IMR-90 (cell line): ENCODE measurements at regions not wholly inside any gene's neighbourhood (a gene's known extent, or its start where the extent isn't known, plus 50 kb on each side); places are given as distances from the start of the nearest gene placed in this dataset.

ENCODE experiments used
- ATAC-seq: fragments of 200-7000 bp; cut with Tn5 transposase; 2 replicates; pipeline ENCODE4 v1.9.1; 2020; ENCODE audit warnings: low read depth, mild to moderate bottlenecking, moderate library complexity
- BruUV-seq: library from RNA; stranded (reverse); fragments of 400-500 nt; replicated peaks from 2 replicates; lab custom pipeline; 2021; lab: Mats Ljungman, UMichigan
- CTCF ChIA-PET: fragments of 300-600 bp; formaldehyde crosslinking; extraction: SDS; loops from one replicate; lab custom pipeline; 2021; ENCODE audit warnings: antibody characterized with exemption; lab: Yijun Ruan, JAX
- POLR2A ChIA-PET: fragments of 300-600 bp; sonication (Branson Sonifier 250); formaldehyde crosslinking; loops from one replicate; lab custom pipeline; 2022; ENCODE audit warnings: antibody characterized with exemption; ENCODE audit not compliant: unreplicated experiment; lab: Charles Lee
- DNase-seq: peaks from one replicate; pipeline ENCODE4 v3.0.0; 2013
- H2AFZ ChIP-seq: replicated peaks from 2 replicates; pipeline ENCODE3; 2013; ENCODE audit warnings: low read length, mild to moderate bottlenecking; ENCODE audit not compliant: poor library complexity
- H2AK5ac ChIP-seq: 2 replicates; pipeline ENCODE4 v1.6.1; 2013; ENCODE audit warnings: low read depth, low read length, inconsistent platforms
- H2AK9ac ChIP-seq: replicated peaks from 2 replicates; pipeline ENCODE3; 2013; ENCODE audit warnings: mild to moderate bottlenecking, low read depth, low read length, moderate library complexity; ENCODE audit not compliant: poor library complexity
- H2BK120ac ChIP-seq: 2 replicates; pipeline ENCODE4 v1.6.1; 2013; ENCODE audit warnings: low read depth, low read length, inconsistent platforms
- H2BK15ac ChIP-seq: 3 replicates; pipeline ENCODE4 v1.6.1; 2013; ENCODE audit warnings: low read depth, low read length, inconsistent platforms
- H2BK20ac ChIP-seq: 2 replicates; pipeline ENCODE4 v1.6.1; 2013; ENCODE audit warnings: low read depth, mild to moderate bottlenecking, inconsistent platforms, low read length, moderate library complexity
- H2BK5ac ChIP-seq: 2 replicates; pipeline ENCODE4 v1.6.1; 2013; ENCODE audit warnings: mild to moderate bottlenecking, low read depth, low read length, inconsistent platforms; ENCODE audit not compliant: poor library complexity, severe bottlenecking
- H3K14ac ChIP-seq: replicated peaks from 2 replicates; pipeline ENCODE4 v1.6.1; 2013; ENCODE audit warnings: low read depth, low read length, inconsistent platforms
- H3K18ac ChIP-seq: 2 replicates; pipeline ENCODE4 v1.6.1; 2013; ENCODE audit warnings: low read depth, low read length, control low read depth
- H3K23ac ChIP-seq: 2 replicates; pipeline ENCODE4 v1.6.1; 2013; ENCODE audit warnings: low read depth, low read length, inconsistent platforms
- H3K27ac ChIP-seq: 2 replicates; pipeline ENCODE4 v1.5.1; 2013; ENCODE audit warnings: mild to moderate bottlenecking, control low read depth, low read length; ENCODE audit not compliant: insufficient read depth
- H3K27me3 ChIP-seq: 2 replicates; pipeline ENCODE4 v1.6.1; 2013; ENCODE audit warnings: low read length; ENCODE audit not compliant: control insufficient read depth, insufficient read depth
- H3K36me3 ChIP-seq: 2 replicates; pipeline ENCODE4 v1.6.1; 2013; ENCODE audit warnings: low read length, mixed read lengths; ENCODE audit not compliant: control insufficient read depth, insufficient read depth
- H3K4ac ChIP-seq: 2 replicates; pipeline ENCODE4 v1.6.1; 2013; ENCODE audit warnings: low read depth, low read length, inconsistent platforms
- H3K4me1 ChIP-seq: 2 replicates; pipeline ENCODE4 v1.6.1; 2013; ENCODE audit warnings: low read length, mixed read lengths; ENCODE audit not compliant: control insufficient read depth, insufficient read depth
- H3K4me2 ChIP-seq: 2 replicates; pipeline ENCODE4 v1.6.1; 2013; ENCODE audit warnings: low read depth, mild to moderate bottlenecking, control low read depth, low read length, moderate library complexity
- H3K4me3 ChIP-seq: 2 replicates; pipeline ENCODE4 v1.5.1; 2013; ENCODE audit warnings: low read depth, mild to moderate bottlenecking, control low read depth, low read length, moderate library complexity; ENCODE audit not compliant: insufficient read depth
- H3K56ac ChIP-seq: 2 replicates; pipeline ENCODE4 v1.6.1; 2013; ENCODE audit warnings: low read length, inconsistent platforms; ENCODE audit not compliant: insufficient read depth; ENCODE audit errors: extremely low read depth
- H3K79me1 ChIP-seq, 2 experiments: 2 replicates each; pipeline ENCODE4 v1.6.1; 2013; ENCODE audit warnings: low read length in 2 of 2, inconsistent platforms in 1 of 2, low read depth in 1 of 2
- H3K9ac ChIP-seq: 2 replicates; pipeline ENCODE4 v1.6.1; 2013; ENCODE audit warnings: low read depth, low read length, control low read depth
- H3K9me1 ChIP-seq: 2 replicates; pipeline ENCODE4 v1.6.1; 2013; ENCODE audit warnings: low read length, inconsistent platforms; ENCODE audit not compliant: insufficient read depth
- H3K9me3 ChIP-seq: 2 replicates; pipeline ENCODE4 v1.6.1; 2013; ENCODE audit warnings: low read length; ENCODE audit not compliant: control insufficient read depth, insufficient read depth
- H4K20me1 ChIP-seq: 2 replicates; pipeline ENCODE4 v1.6.1; 2013; ENCODE audit warnings: low read length, inconsistent platforms; ENCODE audit not compliant: insufficient read depth
- H4K5ac ChIP-seq: 2 replicates; pipeline ENCODE4 v1.6.1; 2013; ENCODE audit warnings: mild to moderate bottlenecking, low read depth, low read length, control low read depth
- H4K8ac ChIP-seq, 2 experiments: 2 replicates each; pipeline ENCODE4 v1.6.1; 2013; ENCODE audit warnings: low read depth in 2 of 2, low read length in 2 of 2, control low read depth in 1 of 2, inconsistent platforms in 1 of 2
- H4K91ac ChIP-seq: 2 replicates; pipeline ENCODE4 v1.6.1; 2013; ENCODE audit warnings: low read depth, low read length, inconsistent platforms; ENCODE audit not compliant: insufficient read depth
- BHLHE40 ChIP-seq: fragments of 150-350 bp; IDR thresholded peaks from 2 replicates; pipeline ENCODE4 v1.6.1; 2016; ENCODE audit warnings: mild to moderate bottlenecking, low read depth, low read length
- CEBPB ChIP-seq: IDR thresholded peaks from 2 replicates; pipeline ENCODE4 v1.6.1; 2012; ENCODE audit warnings: low read depth, low read length, improper control_type of control experiment
- CHD1 ChIP-seq: IDR thresholded peaks from 2 replicates; pipeline ENCODE4 v1.6.1; 2012; ENCODE audit warnings: low read depth, low read length, improper control_type of control experiment
- CTCF ChIP-seq: conservative IDR thresholded peaks from 2 replicates; pipeline ENCODE4 v1.5.1; 2012; ENCODE audit warnings: mild to moderate bottlenecking, low read depth, low read length, improper control_type of control experiment
- ELK1 ChIP-seq: fragments of 150-350 bp; IDR thresholded peaks from 2 replicates; pipeline ENCODE4 v1.6.1; 2016; ENCODE audit warnings: low read depth, mild to moderate bottlenecking, low read length, moderate library complexity, borderline replicate concordance
- FOS ChIP-seq: fragments of 150-350 bp; IDR thresholded peaks from 2 replicates; pipeline ENCODE4 v1.6.1; 2016; ENCODE audit warnings: low read depth, low read length
- MAFK ChIP-seq: IDR thresholded peaks from 2 replicates; pipeline ENCODE4 v1.6.1; 2012; ENCODE audit warnings: low read depth, low read length, improper control_type of control experiment
- MAZ ChIP-seq: IDR thresholded peaks from 2 replicates; pipeline ENCODE4 v1.6.1; 2012; ENCODE audit warnings: low read depth, mild to moderate bottlenecking, low read length, improper control_type of control experiment, moderate library complexity, borderline replicate concordance
- MXI1 ChIP-seq: IDR thresholded peaks from 2 replicates; pipeline ENCODE4 v1.6.1; 2012; ENCODE audit warnings: low read depth, mild to moderate bottlenecking, low read length, moderate library complexity, borderline replicate concordance
- NFE2L2 ChIP-seq: fragments of 150-350 bp; IDR thresholded peaks from 2 replicates; pipeline ENCODE4 v1.6.1; 2016; ENCODE audit warnings: low read depth, mild to moderate bottlenecking, low read length
- POLR2A ChIP-seq: IDR thresholded peaks from 2 replicates; pipeline ENCODE4 v1.6.1; 2012; ENCODE audit warnings: mild to moderate bottlenecking, low read depth, low read length
- RAD21 ChIP-seq: IDR thresholded peaks from 2 replicates; pipeline ENCODE4 v1.6.1; 2012; ENCODE audit warnings: low read length, improper control_type of control experiment
- RFX5 ChIP-seq: IDR thresholded peaks from 2 replicates; pipeline ENCODE4 v1.8.0; 2012; ENCODE audit warnings: low read depth, mild to moderate bottlenecking, low read length, moderate library complexity
- SMC3 ChIP-seq: fragments of 150-350 bp; IDR thresholded peaks from 2 replicates; pipeline ENCODE4 v1.6.1; 2016; ENCODE audit warnings: low read depth, mild to moderate bottlenecking, antibody characterized with exemption, low read length, moderate library complexity
- USF2 ChIP-seq: fragments of 150-350 bp; IDR thresholded peaks from 2 replicates; pipeline ENCODE4 v1.6.1; 2017; ENCODE audit warnings: mild to moderate bottlenecking, antibody characterized with exemption, low read length, low read depth
- WGBS, 2 experiments: methylation state at CpG; one replicate each; pipeline versions ENCODE4 v1.1.5 to v1.1.7; 2013; ENCODE audit warnings: missing lambda C conversion rate in 2 of 2; ENCODE audit not compliant: insufficient read length in 1 of 2; ENCODE audit errors: extremely low coverage in 2 of 2; 5-methylcytosine and 5-hydroxymethylcytosine counted together
- dilution Hi-C: fragments of 300-500 bp; cut with HindIII; formaldehyde crosslinking; loops from one replicate; pipeline ENCODE4 v1.14.3; 2018; ENCODE audit warnings: low sequenced_read_pairs; ENCODE audit not compliant: unreplicated experiment
- in situ Hi-C: fragments of 300-500 bp; cut with MboI; formaldehyde crosslinking; loops from 3 replicates; pipeline ENCODE4 v1.14.3; 2019; ENCODE audit warnings: low sequenced_read_pairs, inconsistent platforms, mixed read lengths
- intact Hi-C: fragments of 100-400 bp; cut with micrococcal nuclease; formaldehyde crosslinking; loops from 2 replicates; pipeline ENCODE4 v1.10.0; 2022

GRCh38 chrX:40333344-40333743 lies 235.6 kb upstream of the BCOR start:
- Histone ChIP-seq H3K79me1 (no peaks in the 10 kb centered on the region), H3K23ac (no peak overlapping the region), H2BK20ac (no peak overlapping the region), H3K4me3 (no peak overlapping the region), H4K8ac (no peak overlapping the region), H3K9ac (no peak overlapping the region), H3K4me2 (no peak overlapping the region), H2BK5ac (no peak overlapping the region), H4K91ac (no peak overlapping the region), H3K4me1 (no peaks in the 10 kb centered on the region), H3K18ac (no peak overlapping the region), H2AK5ac (no peak overlapping the region), H3K27me3 (peaks cover 14% of the 10 kb centered on the region), H3K4ac (no peak overlapping the region), H2AK9ac (no peak overlapping the region), H3K14ac (no peak overlapping the region), H3K56ac (no peak overlapping the region), H2AFZ (no peak overlapping the region), H3K9me1 (no peaks in the 10 kb centered on the region), H2BK15ac (no peak overlapping the region), H4K20me1 (no peaks in the 10 kb centered on the region), H4K5ac (no peak overlapping the region), H3K36me3 (no peaks in the 10 kb centered on the region), H2BK120ac (no peak overlapping the region), H3K9me3 (no peaks in the 10 kb centered on the region), H3K27ac (no peak overlapping the region)
- CTCF ChIA-PET: no interaction called here
- POLR2A ChIA-PET: no interaction called here
- in situ Hi-C loops: no loop called here
- no peak for DNase-seq
- intact Hi-C loops: no loop called here
- dilution Hi-C loops: no loop called here
- ATAC-seq: no peak
- no TSS peak for BruUV-seq
- no peak for TF ChIP-seq POLR2A
- TF ChIP-seq USF2: no peak
- TF ChIP-seq BHLHE40: no peak
- TF ChIP-seq CEBPB: no peak
- no peak for TF ChIP-seq CTCF
- no peak for TF ChIP-seq RFX5
- no peak for TF ChIP-seq SMC3
- TF ChIP-seq CHD1: no peak
- no peak for TF ChIP-seq RAD21
- TF ChIP-seq MXI1: no peak
- no peak for TF ChIP-seq MAFK
- TF ChIP-seq ELK1: no peak
- no peak for TF ChIP-seq MAZ
- TF ChIP-seq FOS: no peak
- no peak for TF ChIP-seq NFE2L2
- WGBS, 2 experiments: no CpG with 5 or more reads among the region's 3 CpGs
